Ascending aorta (tissue), 2 donors: ENCODE measurements at regions not wholly inside any gene's neighbourhood (a gene's known extent, or its start where the extent isn't known, plus 50 kb on each side); places are given as distances from the start of the nearest gene placed in this dataset.

Experiments used
- DNase-seq, 2 donors: peaks; one replicate each; pipeline ENCODE4 v3.0.0-alpha.2; 2019; ENCODE audit warnings: low spot score in 2 of 2
- H3K27ac ChIP-seq, 2 donors: fragments of 200-600 bp; sonication (generic); one replicate each; pipeline ENCODE4 v1.5.1; 2016 to 2017; ENCODE audit warnings: mild to moderate bottlenecking in 1 of 2
- H3K27me3 ChIP-seq: fragments of 200-600 bp; sonication (generic); one replicate; pipeline ENCODE4 v1.5.1; 2017
- H3K36me3 ChIP-seq, 2 donors: fragments of 200-600 bp; sonication (generic); one replicate each; pipeline ENCODE4 v1.5.1; 2016
- H3K4me1 ChIP-seq, 2 donors: fragments of 200-600 bp; sonication (generic); one replicate each; pipeline ENCODE4 v1.5.1; 2016 to 2017; ENCODE audit warnings: mild to moderate bottlenecking in 1 of 2
- H3K4me3 ChIP-seq, 2 donors: fragments of 200-600 bp; sonication (generic); one replicate each; pipeline ENCODE4 v1.5.1; 2016 to 2017; ENCODE audit warnings: mild to moderate bottlenecking in 1 of 2
- H3K9me3 ChIP-seq, 2 donors: fragments of 200-600 bp; sonication (generic); one replicate each; pipeline ENCODE4 v1.5.1; 2016
- CTCF ChIP-seq, 3 experiments: fragments of 200-600 bp in 2 of 3; fragments of 450-650 bp in 1 of 3; sonication (generic) in 2 of 3; IDR thresholded peaks; one replicate each; pipeline ENCODE4 v1.5.1; 2016 to 2019; ENCODE audit warnings: antibody characterized with exemption in 3 of 3, mild to moderate bottlenecking in 1 of 3, moderate library complexity in 1 of 3
- intact Hi-C: fragments of 100-400 bp; cut with DNase I; formaldehyde crosslinking; loops from one replicate; pipeline ENCODE4 v1.15.1; 2023

- intact Hi-C loops: no loop called here
- Histone ChIP-seq H3K27ac (no peak overlapping the region), H3K36me3 (no peaks in the 10 kb centered on the region), H3K4me3 (no peak overlapping the region), H3K9me3 (no peaks in the 10 kb centered on the region), H3K4me1 (no peaks in the 10 kb centered on the region), H3K27me3 (no peaks in the 10 kb centered on the region)
- no peak for DNase-seq
- TF ChIP-seq CTCF (IDR thresholded peaks at IDR 0.05): no peak
These were observed 497.5 kb upstream of the RGMB start for GRCh38 chr5:98275980-98276379.

GRCh38 chr5:98282521-98282920 is 490.9 kb upstream of the RGMB start:
- TF ChIP-seq CTCF (IDR thresholded peaks at IDR 0.05): no peak
- H3K4me1 ChIP-seq: no peaks in the 10 kb centered on the region
- intact Hi-C loops: no loop called here
- H3K9me3 ChIP-seq: no peaks in the 10 kb centered on the region
- no peaks in the 10 kb centered on the region for H3K36me3 ChIP-seq
- no peak for DNase-seq
- H3K4me3 ChIP-seq: no peak overlapping the region
- no peaks in the 10 kb centered on the region for H3K27me3 ChIP-seq
- H3K27ac ChIP-seq: no peak overlapping the region

- no peaks in the 10 kb centered on the region for H3K4me1 ChIP-seq
- H3K36me3 ChIP-seq: no peaks in the 10 kb centered on the region
- TF ChIP-seq CTCF (IDR thresholded peaks at IDR 0.05): no peak
- DNase-seq: no peak
- no peak overlapping the region for H3K27ac ChIP-seq
- H3K9me3 ChIP-seq: no peaks in the 10 kb centered on the region
- intact Hi-C loops: no loop called here
- no peak overlapping the region for H3K4me3 ChIP-seq
- H3K27me3 ChIP-seq: no peaks in the 10 kb centered on the region
These were observed 481.0 kb upstream of the RGMB start for GRCh38 chr5:98292496-98292895.

GRCh38 chr5:98296426-98296825 is 477.0 kb upstream of the RGMB start:
- Histone ChIP-seq H3K4me1 (no peaks in the 10 kb centered on the region), H3K9me3 (no peaks in the 10 kb centered on the region), H3K36me3 (no peaks in the 10 kb centered on the region), H3K4me3 (no peak overlapping the region), H3K27ac (no peak overlapping the region), H3K27me3 (no peaks in the 10 kb centered on the region)
- intact Hi-C loops: no loop called here
- no peak for DNase-seq
- no peak for TF ChIP-seq CTCF (IDR thresholded peaks at IDR 0.05)

- Histone ChIP-seq H3K27me3 (no peaks in the 10 kb centered on the region), H3K36me3 (no peaks in the 10 kb centered on the region), H3K27ac (no peak overlapping the region), H3K4me3 (no peak overlapping the region), H3K4me1 (no peaks in the 10 kb centered on the region), H3K9me3 (no peaks in the 10 kb centered on the region)
- TF ChIP-seq CTCF (IDR thresholded peaks at IDR 0.05): no peak
- intact Hi-C loops: no loop called here
- DNase-seq: no peak
These were observed 474.0 kb upstream of the RGMB start for GRCh38 chr5:98299435-98299834.

- H3K4me1 ChIP-seq: no peaks in the 10 kb centered on the region
These were observed 471.9 kb upstream of the RGMB start for GRCh38 chr5:98301547-98301946.

More at GRCh38 chr5:98301547-98301946, 471.9 kb upstream of the RGMB start:
- no peaks in the 10 kb centered on the region for H3K36me3 ChIP-seq
- TF ChIP-seq CTCF (IDR thresholded peaks at IDR 0.05): no peak
- H3K9me3 ChIP-seq: no peaks in the 10 kb centered on the region
- H3K27ac ChIP-seq: no peak overlapping the region
- no peak overlapping the region for H3K4me3 ChIP-seq
- DNase-seq: no peak
- intact Hi-C loops: no loop called here
- no peaks in the 10 kb centered on the region for H3K27me3 ChIP-seq
